GOT3 (cell line): ENCODE measurements at regions not wholly inside any gene's neighbourhood (a gene's known extent, or its start where the extent isn't known, plus 50 kb on each side); places are given as distances from the start of the nearest gene placed in this dataset.
"Not testable (repeated sequence)": the region's sequence is repeated elsewhere in the genome, so short reads cannot be mapped to it uniquely, and the experiment has no call there.

Source experiments
- DNase-seq: peaks from one replicate; lab custom pipeline; 2025; ENCODE audit warnings: mixed read lengths; lab: John Stamatoyannopoulos, UW

DNA sequence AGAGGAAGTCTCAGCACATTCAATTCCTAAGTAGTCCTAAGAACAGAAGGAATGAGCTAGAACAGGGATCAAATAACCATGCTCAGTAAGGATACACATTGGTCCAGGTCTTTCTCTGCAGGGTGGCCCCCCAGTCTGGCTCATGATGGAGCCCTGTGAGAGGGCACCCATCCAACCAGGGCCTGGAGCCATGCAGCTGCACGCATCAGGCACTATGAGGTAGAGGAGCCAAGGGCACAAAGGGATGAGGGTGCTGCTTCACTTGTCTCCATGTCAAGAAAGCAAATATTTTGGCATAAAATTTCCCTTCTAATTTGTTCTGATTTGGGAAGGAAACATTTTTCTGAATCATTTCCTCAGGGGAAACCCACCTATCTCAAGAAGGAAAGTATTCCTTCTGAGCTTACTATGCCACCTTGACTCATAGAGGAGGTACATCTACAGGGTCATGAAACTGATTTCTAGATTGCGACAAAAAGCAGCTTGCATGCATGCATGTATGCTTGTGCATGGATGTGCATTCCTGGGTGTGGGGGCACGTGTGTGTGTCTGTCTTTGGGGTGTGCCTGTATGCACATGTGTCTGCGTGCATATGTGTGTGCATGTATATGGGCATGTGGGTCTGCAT, 600.3 kb downstream of the MID1IP1 start:
- DNase-seq, result no peak

DNA sequence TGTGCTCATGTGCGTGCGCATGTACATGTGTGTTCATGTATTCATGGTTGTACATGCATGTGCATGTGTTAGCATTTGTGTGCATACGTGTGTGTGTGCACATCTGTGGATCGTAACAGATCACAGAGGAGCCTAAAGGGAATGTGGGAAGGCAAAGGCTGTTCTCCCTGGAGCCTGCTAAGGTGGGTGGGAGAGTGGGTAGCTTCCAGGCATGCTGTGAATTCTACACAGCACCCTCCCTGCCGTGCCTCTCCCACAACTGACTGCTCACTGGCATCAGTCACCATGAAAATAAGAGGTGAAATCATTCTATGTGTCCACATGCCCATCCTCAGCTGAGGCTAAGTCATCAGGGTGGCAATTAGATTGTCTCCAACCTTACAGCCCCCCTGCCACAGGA, 600.9 kb downstream of the MID1IP1 start:
- DNase-seq, result no peak

DNA sequence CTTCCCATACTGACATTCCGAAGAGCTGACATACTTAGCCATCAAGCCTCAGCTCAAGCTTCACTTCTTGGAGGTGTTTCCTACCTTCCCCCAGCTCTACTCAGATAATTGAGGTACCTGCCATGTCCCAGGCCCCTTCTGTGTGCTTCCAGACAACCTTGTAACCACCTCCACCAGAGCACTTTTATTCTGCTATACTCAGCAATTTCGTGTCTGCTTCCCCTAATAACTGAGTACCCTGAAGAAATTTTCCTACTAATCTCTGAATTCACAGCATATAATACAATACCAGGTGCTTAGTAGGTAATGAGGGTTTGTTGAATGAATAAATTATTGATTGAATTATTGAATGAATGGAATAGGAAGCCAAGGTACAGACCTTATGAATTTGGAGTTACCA, 605.5 kb downstream of the MID1IP1 start:
- DNase-seq, result no peak

DNA sequence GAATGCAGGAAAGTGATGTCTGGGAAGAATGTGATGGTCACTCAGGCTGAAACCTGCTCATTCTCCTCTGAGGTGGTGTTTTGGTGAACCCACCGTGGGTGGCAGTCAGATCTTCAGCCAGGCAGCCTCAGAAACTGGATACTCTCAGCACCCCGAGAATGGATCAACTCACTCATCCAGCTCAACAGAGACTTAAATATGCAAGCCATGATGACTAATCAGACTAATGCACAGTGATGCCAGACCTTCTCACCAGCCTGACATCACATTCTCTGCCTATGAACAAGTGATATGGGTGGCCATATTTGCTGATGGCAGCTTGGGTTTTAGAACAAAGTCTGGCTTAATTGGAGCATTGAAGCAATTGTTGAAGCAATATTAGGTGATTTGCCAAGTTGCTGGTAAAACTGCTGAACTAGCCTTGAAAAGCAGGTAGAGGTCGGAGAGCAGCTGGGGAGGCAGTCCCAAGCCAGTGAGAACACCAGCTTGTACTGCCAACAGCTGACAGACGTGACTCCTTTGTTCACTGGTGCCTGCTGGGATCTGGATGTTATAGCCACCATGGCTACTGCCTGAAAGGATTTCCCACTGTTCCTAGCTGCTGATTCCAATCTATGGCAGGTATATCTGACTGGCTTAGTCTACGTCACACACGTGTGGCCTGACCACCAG, 608.1 kb downstream of the MID1IP1 start:
- DNase-seq, result no peak

DNA sequence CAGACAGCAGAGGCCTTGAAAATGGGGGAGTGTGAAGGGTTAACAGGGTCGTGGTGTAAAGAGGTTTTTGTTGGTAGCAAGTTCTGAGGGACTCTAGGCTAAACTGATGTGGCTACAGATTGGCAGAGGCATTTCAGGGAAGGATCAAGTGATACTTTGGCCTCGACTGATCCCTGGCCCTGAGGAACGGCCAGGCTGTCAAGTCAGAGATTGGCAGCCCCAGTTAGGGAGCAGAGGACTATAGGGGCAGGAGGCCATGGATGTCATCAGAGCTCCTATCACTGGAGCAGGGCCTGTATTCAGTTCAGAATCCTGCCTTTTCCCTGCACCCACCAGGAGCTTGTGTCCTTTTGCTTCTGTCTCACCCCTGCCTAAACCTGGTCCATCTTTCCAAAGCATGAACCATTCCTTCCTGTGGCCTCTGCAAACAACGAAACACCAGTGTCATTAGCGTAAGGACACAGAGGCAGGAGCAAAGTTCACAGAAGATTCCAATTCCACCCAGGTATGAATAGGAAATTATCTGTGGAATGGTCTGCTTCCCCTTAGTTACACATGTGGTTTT, 613.1 kb downstream of the MID1IP1 start:
- no peak for DNase-seq

DNA sequence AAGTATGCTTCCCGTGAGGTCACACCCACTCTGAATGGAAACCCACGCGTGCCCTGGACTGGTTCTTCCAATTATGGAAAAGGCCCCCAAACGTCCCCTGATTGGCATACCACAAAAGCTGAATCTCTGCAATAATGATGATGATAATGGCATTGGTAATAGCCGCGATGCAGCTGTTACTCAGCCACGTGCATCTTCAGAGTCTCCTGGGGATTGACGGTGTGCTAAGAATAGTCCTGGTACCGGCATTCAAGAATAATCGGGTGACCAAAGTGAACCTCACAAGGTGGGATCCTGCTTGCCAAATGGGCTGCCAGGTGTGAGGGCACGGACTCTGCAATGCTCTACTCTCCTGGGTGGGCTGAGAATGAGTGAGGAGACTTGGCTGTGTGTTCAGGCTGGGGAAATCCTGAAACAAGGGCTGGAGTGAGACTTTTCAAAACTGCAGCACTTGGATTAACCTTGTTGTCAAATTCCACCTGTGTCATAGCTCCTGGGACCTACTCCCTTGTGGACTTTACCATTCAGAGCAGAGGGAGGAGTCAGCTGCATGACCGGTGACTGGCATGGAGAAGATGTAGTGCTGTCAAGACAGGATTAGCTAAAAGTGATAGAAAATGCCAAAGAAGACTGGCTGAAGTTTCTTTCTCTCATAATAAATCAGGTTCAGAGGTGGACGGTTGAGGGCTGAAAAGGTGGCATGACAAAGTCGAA, 615.4 kb downstream of the MID1IP1 start:
- DNase-seq, result no peak

DNA sequence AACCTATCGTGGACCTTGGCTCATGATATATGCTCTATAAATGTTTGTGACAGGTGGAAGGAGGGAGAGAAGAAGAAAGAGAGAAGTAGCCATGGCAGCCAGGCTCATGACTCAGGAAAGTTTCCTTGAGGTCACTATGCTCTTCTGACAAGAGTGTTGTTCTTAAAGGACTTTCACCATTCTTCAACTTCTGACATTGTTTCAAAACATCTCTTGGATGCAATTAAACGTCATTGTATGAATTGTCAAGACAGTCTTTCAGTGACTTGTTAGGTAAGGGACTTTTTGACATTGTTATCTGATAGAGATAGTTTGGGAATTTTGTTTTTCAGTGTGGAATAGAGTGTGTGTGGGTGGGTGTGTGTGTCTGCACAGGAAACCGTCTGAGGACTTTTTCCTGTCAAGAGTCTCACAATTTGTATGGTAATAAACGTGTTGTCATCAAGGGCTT, 617.0 kb downstream of the MID1IP1 start:
- no peak for DNase-seq

DNA sequence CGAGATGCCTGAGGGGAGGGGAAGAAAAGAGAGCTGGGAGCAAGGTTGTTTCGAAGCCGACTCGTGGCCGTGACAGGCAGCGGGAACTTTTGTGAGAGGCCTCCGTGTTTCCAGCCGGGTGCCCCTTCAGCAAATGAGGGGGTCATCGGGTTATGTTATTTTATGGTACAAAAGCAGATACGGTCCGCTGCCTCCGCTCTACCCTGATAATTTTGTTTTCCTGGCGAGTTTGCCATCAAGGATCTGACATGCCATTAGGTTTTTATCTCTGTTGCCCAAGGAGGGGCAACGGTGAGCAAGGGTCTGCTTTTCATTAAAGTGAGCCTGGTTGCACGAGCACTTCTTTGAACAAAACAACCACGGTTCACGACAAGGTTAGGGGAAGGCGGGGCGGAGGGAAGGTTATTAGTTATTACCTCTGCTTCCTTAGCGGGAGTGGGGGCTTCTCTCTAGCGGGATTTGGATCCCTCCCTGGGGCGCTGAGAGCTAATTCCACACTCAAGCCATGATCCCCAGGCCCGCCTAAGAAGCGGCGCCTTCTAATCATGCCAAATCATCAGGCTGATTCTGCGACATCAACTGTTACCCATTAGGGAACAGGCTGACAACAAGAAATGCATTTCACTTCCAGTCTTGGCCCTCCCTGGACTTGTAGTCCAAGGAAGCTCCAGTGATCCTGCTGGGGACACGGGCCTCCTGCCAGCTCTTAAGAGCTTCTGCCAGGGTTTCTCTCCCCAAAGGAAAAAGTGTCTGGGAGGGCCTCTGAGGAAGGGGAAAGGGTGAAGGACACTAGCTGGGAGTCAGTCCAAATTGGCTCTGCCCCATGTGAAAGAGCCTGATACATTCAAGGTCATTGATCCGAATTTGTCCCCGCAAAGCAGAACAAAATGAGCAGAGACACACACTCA, 617.7 kb downstream of the MID1IP1 start:
- DNase-seq, result no peak

DNA sequence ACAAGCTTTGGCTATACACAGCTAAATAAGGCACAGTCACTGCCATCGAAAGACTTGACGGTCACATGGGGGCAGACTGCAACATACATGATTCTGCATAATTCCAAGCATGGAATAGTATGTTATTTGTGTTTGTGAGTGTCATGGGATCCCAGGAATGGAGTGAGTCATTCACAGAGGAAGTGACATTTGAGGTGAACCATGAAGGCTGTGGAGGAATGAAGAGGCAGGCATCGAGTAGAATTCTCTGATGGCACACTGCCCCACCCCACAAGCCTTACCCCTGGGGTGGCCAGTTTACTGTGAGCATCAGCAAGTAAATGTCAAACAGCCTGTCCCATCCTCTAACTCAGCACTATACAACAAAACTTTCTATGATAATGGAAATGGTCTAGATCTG, 619.7 kb downstream of the MID1IP1 start:
- DNase-seq, result no peak

DNA sequence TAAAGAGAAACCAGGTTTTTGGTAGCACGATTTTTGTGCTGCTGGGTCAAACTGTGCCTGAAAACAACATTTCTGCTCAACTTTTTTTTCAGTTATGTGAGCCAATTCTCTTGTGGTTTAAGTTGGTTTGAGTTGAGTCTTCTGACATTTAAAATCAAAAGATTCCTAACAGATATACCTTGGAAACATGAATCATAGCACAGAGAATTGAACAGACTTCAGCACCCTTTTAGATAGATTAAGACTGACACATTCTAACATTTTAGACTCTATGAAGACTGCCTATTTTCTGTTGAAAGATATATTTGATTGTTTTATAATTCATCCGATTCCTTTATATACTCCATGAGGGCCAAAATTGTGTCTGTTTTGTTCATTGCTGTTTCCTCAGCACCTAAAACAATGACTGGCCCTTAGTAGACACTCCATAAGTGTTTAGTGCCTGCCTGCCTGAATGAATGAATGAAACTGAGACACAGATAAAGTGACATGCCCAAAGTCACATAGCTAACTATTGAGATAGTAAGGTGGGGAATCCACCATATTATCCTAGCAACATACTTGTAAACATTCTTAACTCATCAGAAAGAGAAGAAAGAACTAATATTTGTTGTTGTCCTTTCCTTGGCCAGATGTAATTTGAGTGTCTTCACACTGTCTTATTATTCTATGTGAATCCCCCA, 624.0 kb downstream of the MID1IP1 start:
- DNase-seq, result no peak

DNA sequence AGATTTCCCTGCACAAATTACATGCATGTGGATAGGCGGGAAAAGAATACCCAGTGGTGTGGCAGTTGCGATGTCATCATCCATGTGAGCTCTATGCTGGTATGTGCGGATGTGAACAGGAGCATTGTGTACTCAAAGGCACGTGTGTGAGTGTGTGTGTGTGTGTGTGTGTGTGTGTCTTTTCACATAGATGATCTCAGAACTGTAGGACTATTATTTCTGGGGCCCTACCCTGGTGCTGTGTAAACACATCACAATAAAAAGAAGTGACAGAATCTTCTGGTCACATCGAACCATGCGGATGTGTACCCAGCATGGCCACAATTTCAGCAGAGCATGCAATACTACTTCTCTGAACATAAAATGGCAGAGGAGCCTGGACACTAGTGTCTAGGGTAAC, 624.8 kb downstream of the MID1IP1 start:
- no peak for DNase-seq

DNA sequence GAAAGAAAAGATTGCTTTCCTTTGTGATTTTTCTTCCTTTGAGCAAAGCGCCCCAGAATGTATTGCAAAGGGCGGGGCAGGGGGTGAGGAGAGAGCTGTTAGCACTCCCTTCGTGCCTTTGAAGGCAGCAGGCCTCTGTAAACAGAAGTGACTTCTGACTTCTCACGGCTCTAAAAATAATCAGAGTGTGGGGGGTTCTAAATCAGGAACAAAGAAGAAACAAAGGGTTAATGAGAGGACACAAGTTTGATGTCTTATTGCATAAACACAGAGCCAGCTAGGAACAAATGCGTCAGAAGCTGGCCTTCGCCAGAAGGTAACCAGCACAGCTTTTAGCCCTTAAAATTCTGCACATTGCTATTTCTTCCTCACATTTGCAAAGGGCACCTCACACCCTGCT, 626.2 kb downstream of the MID1IP1 start:
- DNase-seq, result no peak

DNA sequence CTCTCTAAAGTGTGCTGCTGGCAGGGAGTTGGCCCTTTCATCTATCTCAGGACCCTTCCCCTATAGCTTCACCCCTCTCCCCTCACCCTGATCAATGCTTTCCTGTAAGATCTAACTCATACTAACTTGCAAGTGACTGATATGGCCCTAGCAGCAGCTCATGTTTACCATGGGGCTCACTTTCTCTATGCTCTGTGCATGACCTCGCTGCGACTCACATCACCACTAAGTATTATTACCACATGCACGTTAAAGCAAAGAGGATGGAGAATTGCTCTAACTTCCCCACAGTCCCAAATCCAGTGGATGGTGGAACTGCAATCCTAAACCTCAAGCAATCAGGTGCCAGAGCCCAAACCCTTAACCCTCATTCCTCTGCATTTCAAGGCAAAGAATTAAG, 626.6 kb downstream of the MID1IP1 start:
- no peak for DNase-seq

DNA sequence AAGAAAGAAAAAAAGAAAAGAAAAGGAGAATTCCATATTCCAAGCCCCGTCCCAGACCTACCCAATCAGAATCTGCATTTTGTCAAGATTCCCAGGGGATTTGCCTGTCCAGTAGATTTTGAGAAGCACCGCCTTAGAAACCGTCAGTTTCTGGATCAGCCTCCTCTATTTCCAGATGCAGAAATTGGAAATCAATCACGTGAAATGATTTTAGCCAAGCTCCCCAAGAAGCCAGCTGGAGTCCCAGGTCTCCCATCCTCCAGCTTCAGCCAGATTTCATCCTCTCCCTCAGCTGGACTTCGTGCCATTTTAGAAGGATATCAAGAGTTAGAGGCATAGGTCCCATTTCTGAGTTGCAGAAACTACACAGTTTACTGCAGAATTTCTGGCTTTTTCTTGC, 629.3 kb downstream of the MID1IP1 start:
- DNase-seq, result no peak

DNA sequence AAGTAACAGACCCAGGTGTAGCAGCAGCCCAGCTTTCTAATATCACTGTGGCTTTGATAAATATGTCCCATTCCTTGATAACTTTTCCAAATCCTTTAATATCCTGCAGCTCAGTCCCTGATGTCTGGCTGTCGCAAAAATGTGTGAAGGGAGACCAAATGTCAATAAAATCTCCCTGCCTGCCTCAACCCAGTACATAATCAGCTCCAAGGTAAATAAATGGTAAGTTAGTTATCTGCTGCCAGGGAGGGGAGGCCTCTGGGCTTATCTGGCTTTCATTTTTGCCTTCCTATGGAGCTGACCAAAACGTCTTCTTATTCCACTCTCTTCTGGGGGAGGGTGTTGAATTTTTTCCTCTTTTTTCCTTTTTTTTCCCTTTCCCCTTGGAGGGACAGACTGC, 630.6 kb downstream of the MID1IP1 start:
- no peak for DNase-seq

DNA sequence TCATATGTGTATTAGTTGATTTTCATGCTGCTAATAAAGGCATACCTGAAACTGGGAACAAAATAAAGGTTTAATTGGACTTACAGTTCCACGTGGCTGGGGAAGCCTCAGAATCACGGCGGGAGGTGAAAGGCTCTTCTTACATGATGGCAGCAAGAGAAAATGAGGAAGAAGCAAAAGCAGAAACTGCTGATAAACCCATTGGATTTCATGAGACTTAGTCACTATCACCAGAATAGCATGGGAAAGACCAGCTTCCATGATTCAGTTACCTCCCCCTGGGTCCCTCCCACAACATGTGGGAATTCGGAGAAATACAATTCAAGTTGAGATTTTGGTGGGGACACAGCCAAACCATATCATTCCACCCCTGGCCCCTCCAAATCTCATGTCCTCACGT, 633.4 kb downstream of the MID1IP1 start:
- not testable (repeated sequence) for DNase-seq

DNA sequence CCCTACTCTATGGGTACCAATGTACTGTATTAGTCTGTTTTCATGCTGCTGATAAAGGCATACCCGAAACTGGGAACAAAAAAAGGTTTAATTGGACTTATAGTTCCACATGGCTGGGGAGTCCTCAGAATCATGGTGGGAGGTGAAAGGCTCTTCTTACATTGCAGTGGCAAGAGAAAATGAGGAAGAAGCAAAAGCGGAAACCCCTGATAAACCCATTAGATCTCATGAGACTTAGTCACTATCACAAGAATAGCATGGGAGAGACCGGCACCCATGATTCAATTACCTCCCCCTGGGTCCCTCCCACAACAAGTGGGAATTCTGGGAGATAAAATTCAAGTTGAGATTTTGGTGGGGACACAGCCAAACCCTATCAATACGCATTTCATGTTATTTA, 635.3 kb downstream of the MID1IP1 start:
- not testable (repeated sequence) for DNase-seq

DNA sequence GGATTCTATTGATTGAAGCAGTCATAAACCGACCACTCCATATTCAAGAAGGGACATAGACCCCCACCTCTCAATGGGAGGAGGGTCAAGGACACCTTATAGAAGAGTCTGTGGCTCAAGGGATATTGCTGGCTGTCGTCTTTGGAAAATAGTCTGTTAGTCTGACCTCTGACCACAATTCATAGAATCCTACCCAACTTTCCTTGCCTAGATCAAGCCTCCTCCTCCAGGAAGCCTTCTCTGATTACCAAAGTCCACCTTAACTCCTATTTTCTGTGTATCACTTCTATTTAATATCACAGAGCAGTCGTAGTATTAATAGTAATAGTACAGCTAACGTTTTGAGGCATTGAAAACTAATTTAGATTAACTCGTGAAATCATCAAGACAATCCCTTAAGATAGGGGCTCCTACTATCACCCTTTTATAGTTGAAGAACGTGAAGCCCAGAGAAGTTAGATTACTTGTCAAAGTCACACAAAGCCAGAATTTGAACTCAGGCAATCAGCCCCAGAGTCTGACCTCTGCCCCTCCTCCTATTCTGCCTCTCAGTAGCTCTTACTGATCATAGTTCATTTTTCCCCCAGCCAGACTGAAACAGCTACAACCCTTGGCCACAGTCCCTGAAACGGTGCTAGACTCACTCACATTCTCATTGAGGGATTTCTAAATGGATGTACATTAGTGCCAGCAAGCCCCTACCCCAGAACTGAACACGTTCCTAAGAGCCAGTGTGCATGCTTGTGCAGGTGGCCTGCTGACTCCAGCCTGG, 636.6 kb downstream of the MID1IP1 start:
- no peak for DNase-seq

DNA sequence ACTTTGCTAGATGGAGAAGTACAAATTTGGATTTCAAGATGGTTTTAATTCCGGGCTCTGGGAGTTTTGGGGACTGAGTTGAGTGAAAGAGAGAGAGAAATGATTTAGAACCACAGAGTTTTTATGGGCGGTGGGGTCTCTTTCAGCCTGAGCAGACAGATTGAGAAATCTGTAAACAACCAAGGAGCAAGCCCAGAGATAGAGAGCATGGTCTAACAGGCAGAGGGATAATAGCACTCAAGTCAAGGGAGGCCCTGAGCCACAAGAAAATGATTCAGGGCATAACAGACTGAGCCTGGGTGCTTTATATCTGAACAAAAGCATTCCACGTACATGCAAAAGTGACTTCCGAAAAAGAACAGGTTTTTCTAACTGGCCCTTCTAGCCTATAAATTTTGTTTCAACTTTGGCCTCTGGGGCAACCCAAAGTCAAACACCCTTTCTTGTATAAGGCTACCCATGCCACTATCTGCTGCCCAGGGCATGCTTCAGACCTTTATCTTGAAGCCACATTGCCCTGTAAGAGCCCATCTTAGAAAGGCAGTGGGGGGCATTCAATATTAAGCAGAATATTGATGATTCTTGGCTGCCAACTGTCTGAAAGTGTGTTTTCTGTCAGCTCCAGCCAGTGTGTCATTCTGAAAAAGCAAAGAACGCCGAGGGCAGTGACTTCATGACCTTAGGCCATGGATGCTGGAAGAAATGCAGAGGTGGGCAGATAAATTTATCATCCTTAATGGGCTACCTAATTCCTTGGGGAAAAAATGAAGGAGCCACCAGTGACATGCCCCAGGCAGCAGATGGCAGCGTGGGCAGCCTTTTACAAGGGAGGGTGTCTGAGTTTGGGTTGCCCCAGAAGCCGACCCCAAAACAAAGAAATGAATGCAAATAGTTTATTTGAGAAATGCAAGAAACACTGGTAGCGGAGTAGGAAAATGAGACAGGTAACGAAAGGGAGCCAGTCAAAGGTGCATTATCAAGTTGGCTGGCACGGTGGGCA, 637.6 kb downstream of the MID1IP1 start:
- DNase-seq, result no peak
